ENCODE measurements at regions not wholly inside any gene's neighbourhood (a gene's known extent, or its start where the extent isn't known, plus 50 kb on each side); places are given as distances from the start of the nearest gene placed in this dataset.
"Not testable (repeated sequence)": the region's sequence is repeated elsewhere in the genome, so short reads cannot be mapped to it uniquely, and the experiment has no call there.

DNA sequence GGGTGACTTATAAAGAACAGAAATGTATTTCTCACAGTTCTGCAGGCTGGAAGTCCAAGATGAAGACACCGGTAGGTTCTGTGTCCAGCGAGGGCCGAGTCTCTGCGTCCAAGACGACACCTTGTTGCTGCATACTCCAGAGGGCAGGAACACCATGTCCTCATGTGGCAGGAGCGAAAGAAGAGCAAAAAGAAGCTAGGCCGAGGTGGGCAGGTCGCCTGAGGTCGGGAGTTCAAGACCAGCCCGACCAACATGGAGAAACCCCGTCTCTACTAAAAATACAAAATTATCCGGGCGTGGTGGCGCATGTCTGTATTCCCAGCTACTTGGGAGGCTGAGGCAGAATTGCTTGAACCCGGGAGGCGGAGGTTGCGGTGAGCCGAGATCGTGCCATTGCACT, 483.6 kb downstream of the EIPR1 start:
- BruUV-seq (replicated peaks); H4K20me1 ChIP-seq (replicated peaks; ENCODE audit: control insufficient read depth, insufficient read depth, low read length); H3K36me3 ChIP-seq (ENCODE audit: control insufficient read depth, insufficient read depth, low read length); H3K9me3 ChIP-seq (replicated peaks; ENCODE audit: control insufficient read depth, insufficient read depth, low read depth, low read length); DNase-seq (ENCODE audit: extremely low read depth in 1 of 4, low spot score in 3 of 4); H3K4me2 ChIP-seq (ENCODE audit: insufficient read depth, low read length); H3K9me1 ChIP-seq (ENCODE audit: control insufficient read depth, insufficient read depth, low read length); intact Hi-C loops (cut with micrococcal nuclease); H3K4me1 ChIP-seq (replicated peaks in 1 of 2; ENCODE audit: control insufficient read depth in 2 of 2, insufficient read depth in 2 of 2, low read length in 2 of 2); H3K9ac ChIP-seq (ENCODE audit: insufficient read depth in 1 of 2, low read depth in 2 of 2, low read length in 2 of 2); FAIRE-seq; in situ Hi-C loops (cut with MboI); H3K4me3 ChIP-seq; CTCF ChIA-PET (ENCODE audit: low intra/inter-chr PET ratio); H2AFZ ChIP-seq (ENCODE audit: low read depth, low read length); H3K79me2 ChIP-seq (ENCODE audit: control insufficient read depth, insufficient read depth, low read length); H3K27ac ChIP-seq (ENCODE audit: extremely low read depth, low read depth, low read length); ATAC-seq: not testable (repeated sequence)
- 0% methylated on average over 19 of the region's 19 CpGs for WGBS (ENCODE audit: insufficient coverage, low coverage, missing lambda C conversion rate)
- peaks cover 10 to 50% of the 10 kb centered on the region in 2 experiments; a peak in 4 of 5 replicates for H3K27me3 ChIP-seq (ENCODE audit: control insufficient read depth in 2 of 2, insufficient read depth in 2 of 2, low read length in 2 of 2)
- POLR2A ChIA-PET, result interaction anchor here (0.7 to 1.0 kb wide), 3 partner anchors 9 to 19 kb away, joined by 3 to 4 read pairs (median 3); no protein-coding TSS in a partner anchor

- no TSS peak for BruUV-seq (replicated peaks)
- Histone ChIP-seq H3K36me3 (ENCODE audit: control insufficient read depth, insufficient read depth, low read length) (no peaks in the 10 kb centered on the region), H3K9me1 (ENCODE audit: control insufficient read depth, insufficient read depth, low read length) (peaks cover 3% of the 10 kb centered on the region), H3K9ac (ENCODE audit: insufficient read depth in 1 of 2, low read depth in 2 of 2, low read length in 2 of 2) (no peak overlapping the region), H3K27ac (ENCODE audit: extremely low read depth, low read depth, low read length) (no peak overlapping the region), H3K9me3 (replicated peaks; ENCODE audit: control insufficient read depth, insufficient read depth, low read depth, low read length) (no peaks in the 10 kb centered on the region), H3K4me3 (no peak overlapping the region), H3K27me3 (ENCODE audit: control insufficient read depth in 2 of 2, insufficient read depth in 2 of 2, low read length in 2 of 2) (peaks cover 10 to 52% of the 10 kb centered on the region in 2 experiments; a peak in 4 of 5 replicates), H2AFZ (ENCODE audit: low read depth, low read length) (no peak overlapping the region), H3K4me2 (ENCODE audit: insufficient read depth, low read length) (no peak overlapping the region), H4K20me1 (replicated peaks; ENCODE audit: control insufficient read depth, insufficient read depth, low read length) (no peaks in the 10 kb centered on the region), H3K4me1 (replicated peaks in 1 of 2; ENCODE audit: control insufficient read depth in 2 of 2, insufficient read depth in 2 of 2, low read length in 2 of 2) (no peaks in the 10 kb centered on the region; a peak in 1 of 5 replicates), H3K79me2 (ENCODE audit: control insufficient read depth, insufficient read depth, low read length) (no peaks in the 10 kb centered on the region)
- 3% methylated on average over 7 of the region's 7 CpGs for WGBS (ENCODE audit: insufficient coverage, low coverage, missing lambda C conversion rate)
- no peak for FAIRE-seq
- ATAC-seq, result no peak
- DNase-seq (ENCODE audit: extremely low read depth in 1 of 4, low spot score in 3 of 4), result no peak
- intact Hi-C loops (cut with micrococcal nuclease) (no loop called here), in situ Hi-C loops (cut with MboI) (no loop called here)
- ChIA-PET CTCF (ENCODE audit: low intra/inter-chr PET ratio) (no interaction called here), POLR2A (interaction anchor here (0.6 to 0.9 kb wide), 2 partner anchors 10 to 12 kb away, joined by 3 read pairs; no protein-coding TSS in a partner anchor)
- TF ChIP-seq RBM17 (IDR thresholded peaks at IDR 0.05; ENCODE audit: borderline replicate concordance, low read depth, low read length) (no peak), SRSF3 (IDR thresholded peaks at IDR 0.05; ENCODE audit: insufficient read depth, low read length) (no peak), POLR2G (IDR thresholded peaks at IDR 0.05; ENCODE audit: low read depth, low read length) (no peak)
These were observed 484.7 kb downstream of the EIPR1 start for GRCh38 chr2:2892892-2893291.

Measured in K562 (cell line).